Mesenchymal stem cell (in vitro differentiated cells and primary cell): ENCODE measurements at regions not wholly inside any gene's neighbourhood (a gene's known extent, or its start where the extent isn't known, plus 50 kb on each side); places are given as distances from the start of the nearest gene placed in this dataset.
"Not testable (repeated sequence)": the region's sequence is repeated elsewhere in the genome, so short reads cannot be mapped to it uniquely, and the experiment has no call there.

Experiments used
- DNase-seq: peaks from one replicate; pipeline ENCODE4 v3.0.0-alpha.2; 2013
- H2AFZ ChIP-seq: one replicate; pipeline ENCODE4 v1.6.1; 2013; ENCODE audit warnings: low read depth, mild to moderate bottlenecking, control low read depth, inconsistent platforms, low read length, moderate library complexity
- H2AK5ac ChIP-seq: 2 replicates; pipeline ENCODE4 v1.6.1; 2013; ENCODE audit warnings: low read length, moderate library complexity, mild to moderate bottlenecking, inconsistent platforms; ENCODE audit not compliant: severe bottlenecking
- H2BK120ac ChIP-seq: one replicate; pipeline ENCODE4 v1.6.1; 2013; ENCODE audit warnings: low read depth, mild to moderate bottlenecking, inconsistent platforms, low read length, moderate library complexity
- H2BK12ac ChIP-seq, 2 experiments: one replicate each; pipeline ENCODE4 v1.6.1; 2013; ENCODE audit warnings: inconsistent platforms in 2 of 2, low read length in 2 of 2, mild to moderate bottlenecking in 2 of 2, moderate library complexity in 2 of 2, control low read depth in 1 of 2
- H2BK15ac ChIP-seq: one replicate; pipeline ENCODE4 v1.6.1; 2013; ENCODE audit warnings: mild to moderate bottlenecking, low read depth, inconsistent platforms; ENCODE audit not compliant: poor library complexity, severe bottlenecking
- H2BK5ac ChIP-seq: 2 replicates; pipeline ENCODE4 v1.6.1; 2013; ENCODE audit warnings: low read depth, mild to moderate bottlenecking, low read length, control low read depth, inconsistent platforms; ENCODE audit not compliant: poor library complexity, severe bottlenecking
- H3K14ac ChIP-seq, 2 experiments: one replicate each; pipeline ENCODE4 v1.6.1; 2013; ENCODE audit warnings: inconsistent platforms in 2 of 2, low read length in 2 of 2, control low read depth in 1 of 2, mild to moderate bottlenecking in 1 of 2, moderate library complexity in 1 of 2
- H3K18ac ChIP-seq, 2 experiments: one replicate each; pipeline ENCODE4 v1.6.1; 2013; ENCODE audit warnings: inconsistent platforms in 2 of 2, low read length in 2 of 2, control low read depth in 1 of 2, low read depth in 1 of 2, mild to moderate bottlenecking in 1 of 2
- H3K23ac ChIP-seq, 2 experiments: one replicate each; pipeline ENCODE4 v1.6.1; 2013; ENCODE audit warnings: inconsistent platforms in 2 of 2, low read length in 2 of 2, mild to moderate bottlenecking in 2 of 2, moderate library complexity in 2 of 2, control low read depth in 1 of 2
- H3K27ac ChIP-seq: 2 replicates; pipeline ENCODE4 v1.5.1; 2013; ENCODE audit warnings: mild to moderate bottlenecking, moderate library complexity, low read length, control low read depth, inconsistent platforms; ENCODE audit not compliant: poor library complexity, severe bottlenecking
- H3K27me3 ChIP-seq, 2 experiments: 2 replicates each; pipeline versions ENCODE4 v1.6.1 to v1.7.0; 2013; ENCODE audit warnings: low read length in 2 of 2, mild to moderate bottlenecking in 2 of 2, moderate library complexity in 2 of 2, control low read depth in 1 of 2, inconsistent platforms in 1 of 2; ENCODE audit not compliant: control insufficient read depth in 1 of 2, insufficient read depth in 1 of 2
- H3K36me3 ChIP-seq, 2 experiments: 2 replicates each; pipeline versions ENCODE4 v1.6.1 to v1.7.0; 2013; ENCODE audit warnings: low read length in 2 of 2, control low read depth in 1 of 2, inconsistent platforms in 1 of 2, low read depth in 1 of 2, mild to moderate bottlenecking in 1 of 2; ENCODE audit not compliant: insufficient read depth in 2 of 2, control insufficient read depth in 1 of 2
- H3K4ac ChIP-seq, 2 experiments: one replicate each; pipeline ENCODE4 v1.6.1; 2013; ENCODE audit warnings: inconsistent platforms in 2 of 2, low read length in 2 of 2, mild to moderate bottlenecking in 2 of 2, moderate library complexity in 2 of 2, control low read depth in 1 of 2, low read depth in 1 of 2
- H3K4me1 ChIP-seq: 2 replicates; pipeline ENCODE4 v1.6.1; 2013; ENCODE audit warnings: low read depth, low read length, control low read depth; ENCODE audit not compliant: control insufficient read depth, insufficient read depth
- H3K4me2 ChIP-seq: 2 replicates; pipeline ENCODE4 v1.6.1; 2013; ENCODE audit warnings: low read length, mild to moderate bottlenecking, inconsistent platforms; ENCODE audit not compliant: poor library complexity, severe bottlenecking
- H3K4me3 ChIP-seq, 2 experiments: 2 replicates each; pipeline versions ENCODE4 v1.5.1 to v1.7.0; 2013; ENCODE audit warnings: low read length in 2 of 2, mild to moderate bottlenecking in 2 of 2, control low read depth in 1 of 2, low read depth in 1 of 2; ENCODE audit not compliant: insufficient read depth in 1 of 2
- H3K79me1 ChIP-seq: replicated peaks from 2 replicates; pipeline ENCODE4 v1.6.1; 2013; ENCODE audit warnings: mild to moderate bottlenecking, control low read depth, low read length, inconsistent platforms; ENCODE audit not compliant: poor library complexity, severe bottlenecking
- H3K9ac ChIP-seq: 2 replicates; pipeline ENCODE4 v1.7.0; 2013; ENCODE audit warnings: mild to moderate bottlenecking, low read length, moderate library complexity
- H3K9me3 ChIP-seq: 2 replicates; pipeline ENCODE4 v1.7.0; 2013; ENCODE audit warnings: mild to moderate bottlenecking, low read length; ENCODE audit not compliant: control insufficient read depth
- H4K8ac ChIP-seq: one replicate; pipeline ENCODE4 v1.6.1; 2013; ENCODE audit warnings: inconsistent platforms, mild to moderate bottlenecking, low read length, moderate library complexity
- H4K91ac ChIP-seq: one replicate; pipeline ENCODE4 v1.6.1; 2013; ENCODE audit warnings: mild to moderate bottlenecking, low read length, inconsistent platforms
- WGBS: methylation state at CpG from one replicate; pipeline ENCODE4 v1.1.7; 2013; ENCODE audit warnings: mixed read lengths; 5-methylcytosine and 5-hydroxymethylcytosine counted together

DNA sequence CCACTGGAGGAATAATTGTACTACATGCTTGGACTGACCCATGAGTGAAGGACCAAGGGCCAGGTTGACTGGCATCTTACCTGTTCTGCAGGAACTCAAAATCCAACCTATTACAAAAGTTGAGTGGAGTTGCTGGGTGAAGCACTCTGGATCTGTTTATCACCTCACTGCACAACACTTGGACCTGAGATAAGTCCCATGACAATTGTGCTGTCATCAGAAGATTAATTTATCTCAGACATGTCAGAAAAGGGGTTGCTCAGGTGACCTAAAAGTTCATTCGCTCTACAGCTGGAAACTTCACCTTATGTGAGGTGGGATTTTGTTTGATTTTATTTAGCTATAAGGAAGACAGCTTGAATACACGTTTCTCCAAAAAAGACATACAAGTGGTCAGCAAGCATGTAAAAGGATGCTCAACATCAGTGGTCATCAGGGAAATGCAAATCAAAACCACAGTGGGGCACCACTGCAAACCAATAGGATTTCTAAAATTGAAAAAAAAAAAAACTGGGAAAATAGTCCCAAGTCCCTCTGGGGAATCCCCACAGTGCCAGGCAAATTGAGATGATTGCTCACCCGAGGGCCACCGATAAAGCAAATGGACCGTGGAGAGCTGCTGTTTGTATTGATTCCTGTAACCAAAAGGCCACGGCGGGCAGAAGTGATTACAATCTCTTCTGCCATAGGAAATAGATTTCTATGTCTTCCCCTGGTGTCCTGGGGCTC, 65.8 kb upstream of the SLC35F5 start:
- H3K18ac ChIP-seq, result no peak overlapping the region

DNA sequence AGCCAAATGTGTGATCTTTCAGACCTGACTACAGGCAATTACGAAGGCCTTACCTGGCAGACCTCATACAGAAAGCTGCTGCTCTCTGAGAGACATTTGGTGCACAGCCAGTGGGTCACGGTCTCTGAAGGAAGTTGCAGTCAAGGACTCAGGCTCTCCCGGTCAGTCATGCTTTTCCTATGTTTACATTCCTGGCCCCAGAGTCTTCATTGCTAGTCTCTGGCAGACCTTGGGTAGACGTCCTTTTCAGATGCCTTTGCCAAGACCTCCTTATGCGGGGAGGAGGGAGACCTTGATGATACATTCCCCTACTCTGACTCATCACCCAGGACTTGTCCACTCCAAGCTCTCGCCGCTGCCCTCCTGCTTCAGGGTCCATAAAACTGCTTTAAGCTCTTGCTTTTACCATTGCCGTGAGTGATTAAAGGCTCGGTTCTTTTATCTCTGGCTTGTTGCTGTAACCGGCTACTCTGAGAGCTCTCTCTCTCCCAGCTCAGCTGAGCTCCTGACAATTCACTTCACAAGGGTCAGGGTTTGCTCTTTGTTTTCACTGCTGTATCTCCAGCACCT, 62.0 kb upstream of the SLC35F5 start:
- H3K9ac ChIP-seq, result peak overlapping the region; percentile 72
- H3K4me2 ChIP-seq, result peak overlapping the region; percentile 19
- H4K91ac ChIP-seq, result no peak overlapping the region
- no peak overlapping the region for H2AFZ ChIP-seq
- no peak overlapping the region for H3K18ac ChIP-seq
- peak overlapping the region; percentile 75 for H2BK5ac ChIP-seq
- H3K4me3 ChIP-seq, result peak overlapping the region in 1 of 2 experiments; percentile 9
- peak overlapping the region; percentile 90 for H3K27ac ChIP-seq
- H2BK12ac ChIP-seq, result no peak overlapping the region
- H3K4me1 ChIP-seq, result peaks cover 4% of the 10 kb centered on the region
- H2BK120ac ChIP-seq, result no peak overlapping the region
- H3K36me3 ChIP-seq, result no peaks in the 10 kb centered on the region
- H3K14ac ChIP-seq, result no peak overlapping the region
- H3K79me1 ChIP-seq, result no peaks in the 10 kb centered on the region
- H3K4ac ChIP-seq, result no peak overlapping the region
- no peaks in the 10 kb centered on the region for H3K9me3 ChIP-seq
- WGBS, result 0% methylated on average over 10 of the region's 10 CpGs
- DNase-seq, result peak; percentile 99
- no peak overlapping the region for H3K23ac ChIP-seq
- H2BK15ac ChIP-seq, result no peak overlapping the region
- H4K8ac ChIP-seq, result no peak overlapping the region
- H2AK5ac ChIP-seq, result no peak overlapping the region
- H3K27me3 ChIP-seq, result no peaks in the 10 kb centered on the region

More for the DNA sequence above, 65.8 kb upstream of the SLC35F5 start:
- H4K91ac ChIP-seq, result no peak overlapping the region
- peak overlapping the region; percentile 44 for H2AK5ac ChIP-seq
- H3K4me2 ChIP-seq, result no peak overlapping the region
- no peak overlapping the region for H2AFZ ChIP-seq
- no peak for DNase-seq
- peak overlapping the region; percentile 65 for H2BK15ac ChIP-seq
- H4K8ac ChIP-seq, result no peak overlapping the region
- no peaks in the 10 kb centered on the region for H3K9me3 ChIP-seq
- H2BK120ac ChIP-seq, result no peak overlapping the region
- no peaks in the 10 kb centered on the region for H3K27me3 ChIP-seq
- WGBS, result 86% methylated on average over 7 of the region's 7 CpGs
- no peak overlapping the region for H3K4me3 ChIP-seq
- H2BK12ac ChIP-seq, result peak overlapping the region in 1 of 2 experiments; percentile 31
- no peak overlapping the region for H3K14ac ChIP-seq
- H3K36me3 ChIP-seq, result no peaks in the 10 kb centered on the region
- H3K23ac ChIP-seq, result no peak overlapping the region
- H3K79me1 ChIP-seq, result no peaks in the 10 kb centered on the region
- H3K4ac ChIP-seq, result no peak overlapping the region
- H3K27ac ChIP-seq, result no peak overlapping the region
- no peak overlapping the region for H2BK5ac ChIP-seq
- peaks cover 4% of the 10 kb centered on the region for H3K4me1 ChIP-seq
- H3K9ac ChIP-seq, result no peak overlapping the region

DNA sequence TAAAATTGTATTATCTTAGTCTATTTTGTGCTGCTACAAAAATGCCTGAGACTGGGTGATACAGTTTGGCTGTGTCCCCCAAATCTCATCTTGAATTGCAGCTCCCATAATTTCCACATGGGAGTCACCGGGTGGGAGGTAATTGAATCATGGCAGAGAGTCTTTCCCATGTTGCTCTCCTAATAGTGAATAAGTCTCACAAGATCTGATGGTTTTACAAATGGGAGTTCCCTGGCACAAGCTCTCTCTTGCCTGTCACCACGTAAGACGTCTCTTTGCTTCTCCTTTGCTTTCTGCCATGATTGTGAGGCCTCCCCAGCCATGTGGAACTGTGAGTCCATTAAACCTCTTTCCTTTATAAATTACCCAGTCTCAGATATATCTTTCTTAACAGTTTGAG, 57.0 kb upstream of the SLC35F5 start:
- not testable (repeated sequence) for H2BK5ac ChIP-seq, H3K18ac ChIP-seq, H3K4me3 ChIP-seq, H2BK15ac ChIP-seq, H3K9ac ChIP-seq, H3K4me1 ChIP-seq, H3K14ac ChIP-seq, H4K91ac ChIP-seq, DNase-seq, H3K9me3 ChIP-seq, H2BK120ac ChIP-seq, H3K4me2 ChIP-seq, H3K27me3 ChIP-seq, H3K23ac ChIP-seq, H2BK12ac ChIP-seq, H4K8ac ChIP-seq, H2AFZ ChIP-seq, H3K27ac ChIP-seq, H3K4ac ChIP-seq, H3K36me3 ChIP-seq, H2AK5ac ChIP-seq, H3K79me1 ChIP-seq
- 93% methylated on average over 2 of the region's 3 CpGs for WGBS

DNA sequence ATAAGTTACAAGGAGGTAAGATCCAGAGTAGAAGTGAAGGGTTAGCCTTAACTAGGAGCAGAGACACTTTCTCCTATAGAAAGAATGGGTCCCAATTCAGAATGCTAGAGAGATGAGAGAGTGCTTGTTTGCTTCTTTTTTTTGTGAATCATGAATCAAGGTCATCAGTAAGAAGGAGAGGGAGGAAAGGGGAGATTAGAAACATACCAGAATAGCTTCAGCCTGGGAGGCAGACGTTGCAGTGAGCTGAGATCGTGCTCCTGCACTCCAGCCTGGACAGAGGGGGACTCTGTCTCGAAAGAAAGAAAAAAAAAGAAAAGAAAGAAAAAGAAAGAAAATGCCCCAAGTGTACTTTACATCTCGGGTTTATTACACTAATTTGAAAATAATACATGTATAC, 55.8 kb upstream of the SLC35F5 start:
- H4K91ac ChIP-seq, result no peak overlapping the region
- no peaks in the 10 kb centered on the region for H3K36me3 ChIP-seq
- no peak overlapping the region for H2BK15ac ChIP-seq
- no peak overlapping the region for H3K4me2 ChIP-seq
- no peaks in the 10 kb centered on the region for H3K4me1 ChIP-seq
- no peak overlapping the region for H3K23ac ChIP-seq
- H3K4ac ChIP-seq, result no peak overlapping the region
- H3K9ac ChIP-seq, result peak overlapping the region; percentile 21
- no peak for DNase-seq
- H3K27ac ChIP-seq, result no peak overlapping the region
- H2BK12ac ChIP-seq, result no peak overlapping the region
- no peak overlapping the region for H2AFZ ChIP-seq
- H3K79me1 ChIP-seq, result no peaks in the 10 kb centered on the region
- H2BK5ac ChIP-seq, result no peak overlapping the region
- H3K9me3 ChIP-seq, result no peaks in the 10 kb centered on the region
- no peak overlapping the region for H2AK5ac ChIP-seq
- H3K14ac ChIP-seq, result no peak overlapping the region
- no peak overlapping the region for H4K8ac ChIP-seq
- no peak overlapping the region for H2BK120ac ChIP-seq
- no peak overlapping the region for H3K18ac ChIP-seq
- no peaks in the 10 kb centered on the region for H3K27me3 ChIP-seq
- WGBS, result 57% methylated on average over 3 of the region's 4 CpGs
- H3K4me3 ChIP-seq, result no peak overlapping the region
